ENCODE measurements at regions not wholly inside any gene's neighbourhood (a gene's known extent, or its start where the extent isn't known, plus 50 kb on each side); places are given as distances from the start of the nearest gene placed in this dataset.

- TF ChIP-seq, protein P1, sequence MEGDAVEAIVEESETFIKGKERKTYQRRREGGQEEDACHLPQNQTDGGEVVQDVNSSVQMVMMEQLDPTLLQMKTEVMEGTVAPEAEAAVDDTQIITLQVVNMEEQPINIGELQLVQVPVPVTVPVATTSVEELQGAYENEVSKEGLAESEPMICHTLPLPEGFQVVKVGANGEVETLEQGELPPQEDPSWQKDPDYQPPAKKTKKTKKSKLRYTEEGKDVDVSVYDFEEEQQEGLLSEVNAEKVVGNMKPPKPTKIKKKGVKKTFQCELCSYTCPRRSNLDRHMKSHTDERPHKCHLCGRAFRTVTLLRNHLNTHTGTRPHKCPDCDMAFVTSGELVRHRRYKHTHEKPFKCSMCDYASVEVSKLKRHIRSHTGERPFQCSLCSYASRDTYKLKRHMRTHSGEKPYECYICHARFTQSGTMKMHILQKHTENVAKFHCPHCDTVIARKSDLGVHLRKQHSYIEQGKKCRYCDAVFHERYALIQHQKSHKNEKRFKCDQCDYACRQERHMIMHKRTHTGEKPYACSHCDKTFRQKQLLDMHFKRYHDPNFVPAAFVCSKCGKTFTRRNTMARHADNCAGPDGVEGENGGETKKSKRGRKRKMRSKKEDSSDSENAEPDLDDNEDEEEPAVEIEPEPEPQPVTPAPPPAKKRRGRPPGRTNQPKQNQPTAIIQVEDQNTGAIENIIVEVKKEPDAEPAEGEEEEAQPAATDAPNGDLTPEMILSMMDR (conservative IDR thresholded peaks at IDR 0.05 in 1 of 2, IDR thresholded peaks at IDR 0.05 in 1 of 2; ENCODE audit: extremely low read depth in 1 of 2, insufficient read depth in 1 of 2, low read depth in 1 of 2, low read length in 2 of 2), result no peak
- no peak for TF ChIP-seq EZH2 (IDR thresholded peaks at IDR 0.05; ENCODE audit: borderline replicate concordance, low read length)
Observed at GRCh38 chr10:130361351-130362105, 225.3 kb downstream of the GLRX3 start.
